GM19023 (cell line): ENCODE measurements at regions not wholly inside any gene's neighbourhood (a gene's known extent, or its start where the extent isn't known, plus 50 kb on each side); places are given as distances from the start of the nearest gene placed in this dataset.

Source experiments
- ATAC-seq: cut with Tn5 transposase; IDR thresholded peaks from one replicate; pipeline ENCODE4 v1.9.1; 2021; ENCODE audit warnings: mild to moderate bottlenecking, moderate library complexity; ENCODE audit not compliant: unreplicated experiment

GRCh38 chr2:18384242-18384641, 176.2 kb downstream of the RDH14 start:
- no peak for ATAC-seq

- no peak for ATAC-seq
Observed at GRCh38 chr2:18381386-18381785, 179.1 kb downstream of the RDH14 start.

- ATAC-seq, result no peak
Observed at GRCh38 chr2:18380321-18380720, 180.1 kb downstream of the RDH14 start.

- ATAC-seq, result no peak
Observed at GRCh38 chr2:18379870-18380269, 180.6 kb downstream of the RDH14 start.

GRCh38 chr2:18378020-18378653, 182.3 kb downstream of the RDH14 start:
- ATAC-seq, result peak; percentile 83

GRCh38 chr2:18376936-18377335, 183.5 kb downstream of the RDH14 start:
- no peak for ATAC-seq

GRCh38 chr2:18373664-18374063, 186.8 kb downstream of the RDH14 start:
- ATAC-seq, result no peak

- ATAC-seq, result no peak
Observed at GRCh38 chr2:18373081-18373480, 187.4 kb downstream of the RDH14 start.

- ATAC-seq, result no peak
Observed at GRCh38 chr2:18372641-18373040, 187.8 kb downstream of the RDH14 start.

- no peak for ATAC-seq
Observed at GRCh38 chr2:18369760-18370159, 190.7 kb downstream of the RDH14 start.

GRCh38 chr2:18368008-18368407, 192.4 kb downstream of the RDH14 start:
- ATAC-seq, result no peak

- ATAC-seq, result no peak
Observed at GRCh38 chr2:18365342-18365741, 195.1 kb downstream of the RDH14 start.

GRCh38 chr2:18363348-18363747, 197.1 kb downstream of the RDH14 start:
- no peak for ATAC-seq

GRCh38 chr2:18362696-18363095, 197.8 kb downstream of the RDH14 start:
- ATAC-seq, result no peak

- ATAC-seq, result no peak
Observed at GRCh38 chr2:18357537-18357936, 202.9 kb downstream of the RDH14 start.

GRCh38 chr2:18356676-18357075, 203.8 kb downstream of the RDH14 start:
- ATAC-seq, result no peak

- ATAC-seq, result no peak
Observed at GRCh38 chr2:18349421-18349820, 211.0 kb downstream of the RDH14 start.

- ATAC-seq, result no peak
Observed at GRCh38 chr2:18346874-18347273, 213.6 kb downstream of the RDH14 start.

GRCh38 chr2:18346344-18346743, 214.1 kb downstream of the RDH14 start:
- no peak for ATAC-seq

- no peak for ATAC-seq
Observed at GRCh38 chr2:18345848-18346247, 214.6 kb downstream of the RDH14 start.

- no peak for ATAC-seq
Observed at GRCh38 chr2:18342901-18343300, 217.6 kb downstream of the RDH14 start.

- ATAC-seq, result no peak
Observed at GRCh38 chr2:18339326-18339725, 221.1 kb downstream of the RDH14 start.

GRCh38 chr2:18336975-18337374, 223.5 kb downstream of the RDH14 start:
- ATAC-seq, result no peak
